CD14-positive monocyte (primary cell): ENCODE measurements at regions not wholly inside any gene's neighbourhood (a gene's known extent, or its start where the extent isn't known, plus 50 kb on each side); places are given as distances from the start of the nearest gene placed in this dataset.

Experiments
- DNase-seq, 3 donors: peaks; one replicate each; pipeline ENCODE4 v3.0.0-alpha.2; 2011 to 2022
- H2AFZ ChIP-seq: 2 replicates; pipeline ENCODE4 v1.6.0; 2012; ENCODE audit warnings: mild to moderate bottlenecking, low read depth, low read length, inconsistent platforms; ENCODE audit not compliant: insufficient read depth, poor library complexity, severe bottlenecking
- H3K27ac ChIP-seq, 2 donors: 1 replicate in 1 of 2; 2 replicates in 1 of 2; pipeline ENCODE4 v1.5.1; 2012 to 2013; ENCODE audit warnings: low read length in 2 of 2, control low read depth in 1 of 2, inconsistent platforms in 1 of 2, low read depth in 1 of 2, mild to moderate bottlenecking in 1 of 2
- H3K27me3 ChIP-seq, 2 donors: one replicate each; pipeline versions ENCODE4 v1.6.0 to v1.6.1; 2011 to 2013; ENCODE audit warnings: low read length in 2 of 2; ENCODE audit not compliant: control insufficient read depth in 2 of 2, insufficient read depth in 2 of 2
- H3K36me3 ChIP-seq, 2 donors: replicated peaks in 1 of 2; 1 replicate in 1 of 2; 2 replicates in 1 of 2; pipeline versions ENCODE4 v1.5.1 to v1.6.1; 2012 to 2013; ENCODE audit warnings: low read length in 2 of 2, control low read depth in 1 of 2, inconsistent platforms in 1 of 2, mild to moderate bottlenecking in 1 of 2; ENCODE audit not compliant: insufficient read depth in 2 of 2, control insufficient read depth in 1 of 2
- H3K4me1 ChIP-seq, 2 donors: 1 replicate in 1 of 2; 2 replicates in 1 of 2; pipeline versions ENCODE4 v1.5.1 to v1.6.1; 2012 to 2013; ENCODE audit warnings: low read length in 2 of 2, control low read depth in 1 of 2, inconsistent platforms in 1 of 2, mild to moderate bottlenecking in 1 of 2, moderate library complexity in 1 of 2; ENCODE audit not compliant: insufficient read depth in 2 of 2, control insufficient read depth in 1 of 2
- H3K4me2 ChIP-seq: replicated peaks from 2 replicates; pipeline ENCODE3; 2012; ENCODE audit warnings: low read length, moderate library complexity, mild to moderate bottlenecking; ENCODE audit not compliant: poor library complexity, severe bottlenecking; ENCODE audit errors: extremely low read depth
- H3K4me3 ChIP-seq, 3 experiments: fragments of 200-600 bp in 1 of 3; sonication (generic) in 1 of 3; replicated peaks in 1 of 3; 1 replicate in 2 of 3; 2 replicates in 1 of 3; pipeline ENCODE4 v1.5.1; 2011 to 2013; ENCODE audit warnings: low read length in 3 of 3, mild to moderate bottlenecking in 3 of 3, control low read depth in 2 of 3, low read depth in 2 of 3, inconsistent platforms in 1 of 3, moderate library complexity in 1 of 3
- H3K79me2 ChIP-seq: 2 replicates; pipeline ENCODE4 v1.6.0; 2012; ENCODE audit warnings: mild to moderate bottlenecking, control low read depth, inconsistent platforms, low read length, moderate library complexity; ENCODE audit not compliant: insufficient read depth
- H3K9ac ChIP-seq: 2 replicates; pipeline ENCODE4 v1.6.0; 2017; ENCODE audit warnings: low read length, mild to moderate bottlenecking; ENCODE audit not compliant: insufficient read depth, poor library complexity, severe bottlenecking
- H3K9me3 ChIP-seq, 2 donors: replicated peaks in 1 of 2; 1 replicate in 1 of 2; 2 replicates in 1 of 2; pipeline versions ENCODE4 v1.5.1 to v1.6.1; 2012 to 2013; ENCODE audit warnings: low read length in 2 of 2, control low read depth in 1 of 2; ENCODE audit not compliant: control insufficient read depth in 1 of 2, insufficient read depth in 1 of 2
- H4K20me1 ChIP-seq: 2 replicates; pipeline ENCODE4 v1.6.0; 2012; ENCODE audit warnings: mild to moderate bottlenecking, low read length, control low read depth, moderate library complexity; ENCODE audit not compliant: insufficient read depth
- H3K27ac Mint-ChIP-seq, 7 donors: one replicate each; pipeline ENCODE4 v1.8.0; 2020; ENCODE audit warnings: mild to moderate bottlenecking in 7 of 7, mixed read lengths in 7 of 7, moderate library complexity in 6 of 7, inconsistent platforms in 2 of 7
- H3K27me3 Mint-ChIP-seq, 3 donors: one replicate each; pipeline ENCODE4 v1.8.0; 2021 to 2022; ENCODE audit warnings: low read depth in 3 of 3, mild to moderate bottlenecking in 3 of 3, mixed read lengths in 3 of 3, moderate library complexity in 3 of 3, inconsistent platforms in 1 of 3
- H3K36me3 Mint-ChIP-seq, 2 donors: one replicate each; pipeline ENCODE4 v1.8.0; 2020; ENCODE audit warnings: mixed read lengths in 2 of 2, inconsistent platforms in 1 of 2, mild to moderate bottlenecking in 1 of 2
- H3K4me1 Mint-ChIP-seq: one replicate; pipeline ENCODE4 v1.8.0; 2020; ENCODE audit warnings: mild to moderate bottlenecking, mixed read lengths
- H3K4me3 Mint-ChIP-seq, 2 donors: one replicate each; pipeline ENCODE4 v1.8.0; 2020; ENCODE audit warnings: mild to moderate bottlenecking in 2 of 2, mixed read lengths in 2 of 2, moderate library complexity in 1 of 2
- H3K9me3 Mint-ChIP-seq, 7 donors: one replicate each; pipeline ENCODE4 v1.8.0; 2020 to 2022; ENCODE audit warnings: mixed read lengths in 7 of 7, mild to moderate bottlenecking in 6 of 7, moderate library complexity in 6 of 7, inconsistent platforms in 2 of 7
- WGBS: methylation state at CpG from one replicate; pipeline ENCODE4 v1.1.5; 2013; ENCODE audit warnings: missing lambda C conversion rate; ENCODE audit not compliant: insufficient coverage; 5-methylcytosine and 5-hydroxymethylcytosine counted together
- intact Hi-C, 2 donors: fragments of 100-400 bp; cut with micrococcal nuclease; formaldehyde crosslinking; loops; one replicate each; pipeline versions ENCODE4 v1.15.0 to v1.15.1; 2023
- TF ChIP-seq, protein P1 (sequence below): fragments of 200-600 bp; IDR thresholded peaks from one replicate; pipeline ENCODE4 v1.8.0; 2022; ENCODE audit warnings: antibody characterized with exemption, mild to moderate bottlenecking

DNA sequence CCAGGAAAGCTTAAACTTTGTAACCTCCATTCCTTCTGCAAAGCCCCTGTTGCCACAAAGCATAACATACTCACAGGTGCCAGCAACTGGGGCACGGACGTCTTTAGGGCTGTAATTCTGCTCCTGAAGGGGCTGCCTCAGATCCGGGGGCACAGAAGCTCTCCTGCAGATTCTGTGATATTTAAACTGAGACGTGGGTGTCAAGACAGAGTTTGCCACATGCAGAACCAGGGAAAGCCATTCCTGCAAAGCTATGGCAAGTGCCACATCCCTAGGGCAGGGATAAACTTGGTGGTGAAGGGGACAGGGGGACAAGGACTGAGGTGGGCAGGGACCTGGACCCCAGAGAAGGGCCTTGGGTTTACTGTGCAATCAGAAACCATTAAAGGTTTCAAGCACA, 247.2 kb downstream of the EIPR1 start:
- no peak overlapping the region for H2AFZ ChIP-seq
- Mint-ChIP-seq H3K4me1 (peaks cover 4% of the 10 kb centered on the region), H3K27ac (peak overlapping the region in 2 of 7 donors; percentile 0 to 18), H3K4me3 (no peak overlapping the region), H3K36me3 (no peaks in the 10 kb centered on the region), H3K9me3 (peaks cover 0 to 8% (median 2%) of the 10 kb centered on the region in 7 donors), H3K27me3 (peaks cover 2 to 11% (median 9%) of the 10 kb centered on the region in 3 donors)
- no peak overlapping the region for H3K27ac ChIP-seq
- no peaks in the 10 kb centered on the region for H3K79me2 ChIP-seq
- no peak overlapping the region for H3K4me3 ChIP-seq
- intact Hi-C loops: no loop called here
- 95% methylated on average over 4 of the region's 4 CpGs for whole genome bisulfite sequencing
- H3K9ac ChIP-seq: no peak overlapping the region
- no peak overlapping the region for H3K4me2 ChIP-seq
- H3K4me1 ChIP-seq: no peaks in the 10 kb centered on the region
- peaks cover 0 to 4% of the 10 kb centered on the region in 2 donors for H3K9me3 ChIP-seq
- H3K27me3 ChIP-seq: no peaks in the 10 kb centered on the region
- H4K20me1 ChIP-seq: no peaks in the 10 kb centered on the region
- DNase-seq: no peak
- TF ChIP-seq, protein P1, sequence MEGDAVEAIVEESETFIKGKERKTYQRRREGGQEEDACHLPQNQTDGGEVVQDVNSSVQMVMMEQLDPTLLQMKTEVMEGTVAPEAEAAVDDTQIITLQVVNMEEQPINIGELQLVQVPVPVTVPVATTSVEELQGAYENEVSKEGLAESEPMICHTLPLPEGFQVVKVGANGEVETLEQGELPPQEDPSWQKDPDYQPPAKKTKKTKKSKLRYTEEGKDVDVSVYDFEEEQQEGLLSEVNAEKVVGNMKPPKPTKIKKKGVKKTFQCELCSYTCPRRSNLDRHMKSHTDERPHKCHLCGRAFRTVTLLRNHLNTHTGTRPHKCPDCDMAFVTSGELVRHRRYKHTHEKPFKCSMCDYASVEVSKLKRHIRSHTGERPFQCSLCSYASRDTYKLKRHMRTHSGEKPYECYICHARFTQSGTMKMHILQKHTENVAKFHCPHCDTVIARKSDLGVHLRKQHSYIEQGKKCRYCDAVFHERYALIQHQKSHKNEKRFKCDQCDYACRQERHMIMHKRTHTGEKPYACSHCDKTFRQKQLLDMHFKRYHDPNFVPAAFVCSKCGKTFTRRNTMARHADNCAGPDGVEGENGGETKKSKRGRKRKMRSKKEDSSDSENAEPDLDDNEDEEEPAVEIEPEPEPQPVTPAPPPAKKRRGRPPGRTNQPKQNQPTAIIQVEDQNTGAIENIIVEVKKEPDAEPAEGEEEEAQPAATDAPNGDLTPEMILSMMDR: no peak
- H3K36me3 ChIP-seq: no peaks in the 10 kb centered on the region

DNA sequence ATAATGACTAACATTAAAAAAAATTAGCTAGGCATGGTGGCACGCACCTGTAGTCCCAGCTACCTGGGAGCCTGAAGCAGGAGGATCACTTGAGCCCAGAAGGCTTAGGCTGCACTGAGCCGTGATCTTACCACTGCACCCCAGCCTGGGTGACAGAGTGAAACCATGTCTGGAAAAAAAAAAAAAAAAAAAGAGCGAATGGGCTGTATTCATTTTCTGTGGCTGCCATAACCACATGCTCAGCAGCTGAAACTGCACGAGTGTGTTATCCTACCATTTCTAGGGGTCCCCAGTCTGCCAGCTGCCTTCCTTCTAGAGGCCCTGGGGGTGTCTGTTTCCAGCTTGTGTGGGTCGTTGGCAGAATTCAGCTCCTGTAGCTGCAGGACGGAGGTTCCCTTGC, 247.8 kb downstream of the EIPR1 start:
- no peak overlapping the region for H2AFZ ChIP-seq
- no peaks in the 10 kb centered on the region for H3K36me3 Mint-ChIP-seq

More for the DNA sequence above, 247.8 kb downstream of the EIPR1 start:
- Histone ChIP-seq H3K79me2 (no peaks in the 10 kb centered on the region), H3K4me1 (no peaks in the 10 kb centered on the region), H4K20me1 (no peaks in the 10 kb centered on the region), H3K9ac (no peak overlapping the region), H3K9me3 (peaks cover 0 to 4% of the 10 kb centered on the region in 2 donors), H3K27ac (no peak overlapping the region), H3K36me3 (no peaks in the 10 kb centered on the region), H3K4me2 (no peak overlapping the region), H3K27me3 (no peaks in the 10 kb centered on the region), H3K4me3 (no peak overlapping the region)
- H3K27ac Mint-ChIP-seq: no peak overlapping the region
- TF ChIP-seq, protein P1: no peak
- peaks cover 4% of the 10 kb centered on the region for H3K4me1 Mint-ChIP-seq
- DNase-seq: no peak
- no peak overlapping the region for H3K4me3 Mint-ChIP-seq
- peaks cover 2 to 11% (median 9%) of the 10 kb centered on the region in 3 donors for H3K27me3 Mint-ChIP-seq
- peaks cover 0 to 4% (median 0%) of the 10 kb centered on the region in 7 donors for H3K9me3 Mint-ChIP-seq
- 92% methylated on average over 2 of the region's 6 CpGs for WGBS
- intact Hi-C loops: no loop called here
